Kidney capillary endothelial cell (primary cell): ENCODE measurements at regions not wholly inside any gene's neighbourhood (a gene's known extent, or its start where the extent isn't known, plus 50 kb on each side); places are given as distances from the start of the nearest gene placed in this dataset.
"Not testable (repeated sequence)": the region's sequence is repeated elsewhere in the genome, so short reads cannot be mapped to it uniquely, and the experiment has no call there.

Experiments used
- DNase-seq: peaks from one replicate; pipeline ENCODE4 v3.0.0-alpha.2; 2018; ENCODE audit warnings: low spot score

- no peak for DNase-seq
Observed at GRCh38 chr12:114616081-114616480, 67.9 kb downstream of the TBX3 start.

GRCh38 chr12:114614040-114614439, 69.9 kb downstream of the TBX3 start:
- no peak for DNase-seq

- no peak for DNase-seq
Observed at GRCh38 chr12:114612062-114612461, 71.9 kb downstream of the TBX3 start.

- no peak for DNase-seq
Observed at GRCh38 chr12:114611145-114612018, 72.6 kb downstream of the TBX3 start.

GRCh38 chr12:114608509-114608908, 75.5 kb downstream of the TBX3 start:
- no peak for DNase-seq

GRCh38 chr12:114605918-114606317, 78.1 kb downstream of the TBX3 start:
- DNase-seq = no peak

- DNase-seq = no peak
Observed at GRCh38 chr12:114604606-114605005, 79.4 kb downstream of the TBX3 start.

GRCh38 chr12:114600584-114600983, 83.4 kb downstream of the TBX3 start:
- DNase-seq = not testable (repeated sequence)

GRCh38 chr12:114598111-114598510, 85.9 kb downstream of the TBX3 start:
- no peak for DNase-seq

- DNase-seq = no peak
Observed at GRCh38 chr12:114592946-114593345, 91.0 kb downstream of the TBX3 start.

- no peak for DNase-seq
Observed at GRCh38 chr12:114588061-114588460, 95.9 kb downstream of the TBX3 start.

- DNase-seq = no peak
Observed at GRCh38 chr12:114580306-114580705, 103.7 kb downstream of the TBX3 start.

GRCh38 chr12:114579389-114579788, 104.6 kb downstream of the TBX3 start:
- no peak for DNase-seq

- no peak for DNase-seq
Observed at GRCh38 chr12:114562654-114563053, 121.3 kb downstream of the TBX3 start.

GRCh38 chr12:114555451-114555850, 128.5 kb downstream of the TBX3 start:
- no peak for DNase-seq

- no peak for DNase-seq
Observed at GRCh38 chr12:114547636-114548035, 136.3 kb downstream of the TBX3 start.

- no peak for DNase-seq
Observed at GRCh38 chr12:114530417-114530816, 124.5 kb upstream of the TBX5 start.

GRCh38 chr12:114529966-114530365, 124.0 kb upstream of the TBX5 start:
- DNase-seq = no peak

- DNase-seq = no peak
Observed at GRCh38 chr12:114528766-114529165, 122.8 kb upstream of the TBX5 start.

GRCh38 chr12:114521160-114521559, 115.2 kb upstream of the TBX5 start:
- not testable (repeated sequence) for DNase-seq

- DNase-seq = no peak
Observed at GRCh38 chr12:114512351-114512750, 106.4 kb upstream of the TBX5 start.

- peak; percentile 57 for DNase-seq
Observed at GRCh38 chr12:114508529-114509129, 102.7 kb upstream of the TBX5 start.

- DNase-seq = no peak
Observed at GRCh38 chr12:114506651-114507050, 100.7 kb upstream of the TBX5 start.

- DNase-seq = no peak
Observed at GRCh38 chr12:114504311-114504710, 98.4 kb upstream of the TBX5 start.
